NCI-H2107 treated with DMSO at 0.1 percent for 48 hours (cell line): ENCODE measurements at regions not wholly inside any gene's neighbourhood (a gene's known extent, or its start where the extent isn't known, plus 50 kb on each side); places are given as distances from the start of the nearest gene placed in this dataset.
"Not testable (repeated sequence)": the region's sequence is repeated elsewhere in the genome, so short reads cannot be mapped to it uniquely, and the experiment has no call there.

ENCODE experiments used
- DNase-seq: peaks from one replicate; lab custom pipeline; 2025; ENCODE audit not compliant: unreplicated experiment; lab: John Stamatoyannopoulos, UW

GRCh38 chr2:183892315-183892941, 705.9 kb upstream of the ZNF804A start:
- DNase-seq: no peak

- DNase-seq: no peak
These were observed 699.7 kb upstream of the ZNF804A start for GRCh38 chr2:183898641-183899040.

- DNase-seq: no peak
These were observed 696.4 kb upstream of the ZNF804A start for GRCh38 chr2:183901931-183902330.

GRCh38 chr2:183903026-183903425, 695.3 kb upstream of the ZNF804A start:
- no peak for DNase-seq

GRCh38 chr2:183916041-183916440, 682.3 kb upstream of the ZNF804A start:
- not testable (repeated sequence) for DNase-seq

GRCh38 chr2:183919167-183919566, 679.2 kb upstream of the ZNF804A start:
- no peak for DNase-seq

GRCh38 chr2:183919926-183920325, 678.4 kb upstream of the ZNF804A start:
- DNase-seq: no peak

GRCh38 chr2:183925281-183925680, 673.0 kb upstream of the ZNF804A start:
- DNase-seq: no peak

- no peak for DNase-seq
These were observed 671.9 kb upstream of the ZNF804A start for GRCh38 chr2:183926433-183926832.

- DNase-seq: no peak
These were observed 670.7 kb upstream of the ZNF804A start for GRCh38 chr2:183927406-183928325.

GRCh38 chr2:183935005-183935404, 663.3 kb upstream of the ZNF804A start:
- DNase-seq: no peak

- DNase-seq: no peak
These were observed 661.1 kb upstream of the ZNF804A start for GRCh38 chr2:183937220-183937619.

- DNase-seq: no peak
These were observed 652.1 kb upstream of the ZNF804A start for GRCh38 chr2:183946193-183946592.

- no peak for DNase-seq
These were observed 649.5 kb upstream of the ZNF804A start for GRCh38 chr2:183948861-183949260.

- DNase-seq: no peak
These were observed 647.7 kb upstream of the ZNF804A start for GRCh38 chr2:183950673-183951072.

- no peak for DNase-seq
These were observed 646.7 kb upstream of the ZNF804A start for GRCh38 chr2:183951630-183952029.

GRCh38 chr2:183952741-183953140, 645.6 kb upstream of the ZNF804A start:
- DNase-seq: no peak

GRCh38 chr2:183963609-183964008, 634.7 kb upstream of the ZNF804A start:
- no peak for DNase-seq

- DNase-seq: no peak
These were observed 633.8 kb upstream of the ZNF804A start for GRCh38 chr2:183964565-183964964.

- DNase-seq: no peak
These were observed 630.6 kb upstream of the ZNF804A start for GRCh38 chr2:183967756-183968155.

GRCh38 chr2:183975676-183976075, 622.7 kb upstream of the ZNF804A start:
- not testable (repeated sequence) for DNase-seq

- no peak for DNase-seq
These were observed 613.5 kb upstream of the ZNF804A start for GRCh38 chr2:183984871-183985270.
